ENCODE measurements at regions not wholly inside any gene's neighbourhood (a gene's known extent, or its start where the extent isn't known, plus 50 kb on each side); places are given as distances from the start of the nearest gene placed in this dataset.

DNA sequence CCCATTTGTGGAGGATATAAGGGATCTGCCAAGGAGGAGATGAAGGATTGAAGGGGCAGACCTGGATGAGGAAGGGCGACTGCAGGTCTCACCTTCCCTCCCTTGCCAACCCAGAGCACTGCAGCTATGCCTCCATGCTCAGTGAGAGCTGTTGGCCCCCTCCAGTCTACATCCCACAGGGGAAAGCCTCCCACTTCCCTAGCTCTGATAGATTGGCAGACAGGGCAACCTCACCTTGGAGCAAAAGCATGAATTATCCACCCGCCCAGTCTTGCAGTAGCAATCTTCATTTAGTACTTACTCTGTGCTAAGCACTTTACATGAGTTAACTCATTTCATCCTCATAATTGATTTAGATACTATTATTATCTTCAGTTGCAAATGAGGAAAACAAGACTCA, 70.4 kb upstream of the SMNDC1 start:
- no peak for DNase-seq (ENCODE audit: low read depth)

DNA sequence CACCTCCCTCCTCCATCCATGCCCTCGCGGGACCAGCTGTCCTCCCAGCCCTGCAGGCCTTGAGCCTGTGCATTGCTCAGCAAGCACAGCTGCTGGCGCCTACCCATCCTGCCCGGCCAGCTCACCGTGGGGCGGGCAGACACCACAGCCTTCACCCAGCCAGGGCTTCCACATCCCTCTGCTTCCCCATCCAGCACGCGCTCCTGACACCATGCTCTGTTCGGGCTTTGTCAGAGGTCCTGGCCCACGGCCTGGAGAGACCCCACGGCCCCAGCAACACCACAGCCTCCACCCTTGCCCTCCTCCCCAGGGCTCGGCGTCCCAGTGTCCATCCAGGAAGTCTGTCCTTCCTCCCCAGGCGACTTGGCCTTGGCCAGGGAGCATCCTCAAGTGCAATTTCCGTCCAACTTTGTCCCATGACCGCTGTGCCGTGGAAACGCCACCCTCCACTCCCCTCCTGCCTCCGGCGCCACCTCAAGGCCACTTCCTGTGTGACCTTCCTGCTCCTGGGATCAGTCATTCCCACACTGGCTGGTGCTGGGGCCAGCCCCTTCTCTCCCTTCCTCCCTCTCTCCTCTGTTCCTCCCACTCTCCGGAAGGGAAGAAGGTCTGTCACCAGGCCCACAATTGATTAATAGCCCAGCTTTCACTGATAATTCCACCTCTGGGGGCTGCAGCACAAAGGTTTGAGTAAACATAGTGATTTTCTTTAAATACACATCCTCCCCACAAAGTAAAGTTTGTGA, 71.5 kb upstream of the SMNDC1 start:
- no peak for DNase-seq (ENCODE audit: low read depth)

DNA sequence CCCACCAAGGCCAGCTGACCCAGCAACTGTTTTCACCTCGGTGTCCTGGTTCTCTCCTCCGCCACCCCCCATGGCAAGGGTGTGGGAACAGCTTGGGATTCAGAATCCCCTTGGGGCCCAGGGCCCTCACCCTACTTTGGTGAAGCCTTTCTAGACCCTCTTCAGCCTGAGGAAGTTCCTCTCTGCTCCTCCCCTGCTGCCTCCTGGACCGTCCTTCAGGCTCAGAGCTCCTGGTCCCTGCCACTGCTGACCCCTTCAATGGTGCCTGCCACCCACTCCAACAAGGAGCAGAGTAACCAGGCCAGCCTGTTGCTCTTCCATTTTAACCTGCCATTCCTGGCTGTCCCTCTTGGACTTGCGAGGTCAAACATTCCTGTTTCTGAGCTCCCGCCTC, 72.0 kb upstream of the SMNDC1 start:
- DNase-seq (ENCODE audit: low read depth) = no peak

DNA sequence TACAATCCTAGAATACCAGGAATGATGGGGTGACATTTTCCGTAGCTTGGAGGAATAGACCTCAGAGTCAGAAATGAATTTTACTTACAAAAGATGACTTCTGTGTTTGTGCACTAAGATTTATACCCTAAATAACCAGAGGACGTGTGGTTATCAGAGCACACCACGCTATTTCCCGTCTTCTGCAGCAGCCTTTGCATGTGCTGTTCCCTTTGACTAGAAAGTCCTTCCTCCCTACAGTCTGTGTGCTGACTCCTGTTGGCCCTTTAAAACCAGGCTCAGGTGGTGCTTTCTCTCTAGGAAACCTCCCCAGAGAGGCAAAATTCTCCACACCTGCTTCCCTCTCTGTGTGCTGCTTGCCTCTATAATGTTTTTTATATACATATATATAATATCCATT, 73.3 kb upstream of the SMNDC1 start:
- DNase-seq (ENCODE audit: low read depth) = no peak

DNA sequence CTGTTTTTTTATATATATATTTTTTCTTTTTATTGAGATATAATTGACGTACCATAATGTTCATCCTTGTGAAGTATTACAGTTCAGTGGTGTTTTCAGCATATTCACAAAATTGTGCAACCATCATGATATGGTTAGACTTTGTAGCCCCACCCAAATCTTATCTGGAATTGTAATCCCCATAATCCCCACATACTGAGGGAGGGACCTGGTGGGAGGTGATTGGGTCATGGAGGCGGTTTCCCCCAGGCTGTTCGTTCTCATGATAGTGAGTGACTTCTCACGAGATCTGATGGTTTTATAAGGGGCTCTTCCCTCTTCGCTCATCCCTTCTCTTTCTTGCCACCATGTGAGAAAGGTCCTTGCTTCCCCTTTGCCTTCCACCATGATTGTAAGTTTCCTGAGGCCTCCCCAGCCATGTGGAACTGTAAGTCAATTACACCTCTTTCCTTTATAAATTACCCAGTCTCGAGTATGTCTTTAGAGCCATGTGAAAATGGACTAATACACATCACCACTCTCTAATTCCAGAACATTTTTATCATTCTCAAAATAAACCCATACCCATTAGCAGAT, 73.9 kb upstream of the SMNDC1 start:
- DNase-seq (ENCODE audit: low read depth) = no peak

DNA sequence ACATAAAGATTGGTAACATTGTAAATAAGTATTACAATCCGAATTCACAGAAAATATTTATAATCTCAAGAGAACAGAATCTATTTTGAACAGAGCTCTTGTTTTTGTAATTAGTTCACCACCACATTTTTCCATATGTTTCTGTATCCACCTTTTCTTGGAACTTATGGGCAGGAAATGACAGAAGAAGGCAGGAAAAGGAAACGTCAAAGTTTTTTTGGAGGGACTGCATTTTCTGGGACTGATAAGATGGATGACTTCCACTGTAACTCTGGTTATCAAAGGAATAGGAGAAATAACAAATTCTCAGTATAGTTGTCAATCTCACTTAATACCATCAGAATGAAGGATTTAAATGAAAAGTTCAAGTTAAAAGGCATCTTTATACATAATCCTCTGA, 75.1 kb upstream of the SMNDC1 start:
- DNase-seq (ENCODE audit: low read depth) = no peak

DNA sequence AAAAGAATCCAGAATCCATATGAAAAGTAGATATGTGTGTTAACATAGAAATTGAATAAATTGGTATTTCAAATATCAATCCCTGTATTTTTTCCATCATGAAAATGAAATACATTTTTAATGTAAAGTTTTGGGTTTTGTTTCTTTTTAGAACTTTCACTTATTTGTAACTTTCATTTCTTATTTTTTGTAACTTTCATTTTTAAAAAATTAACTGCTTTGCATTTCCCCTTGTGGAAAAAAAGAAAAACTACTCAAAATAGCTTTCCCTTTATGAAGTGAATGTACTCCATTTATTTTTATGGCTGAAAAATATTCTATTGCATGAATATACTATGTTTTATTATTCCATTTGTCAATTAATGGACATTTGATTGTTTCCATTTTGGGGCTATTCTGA, 75.6 kb upstream of the SMNDC1 start:
- no peak for DNase-seq (ENCODE audit: low read depth)

DNA sequence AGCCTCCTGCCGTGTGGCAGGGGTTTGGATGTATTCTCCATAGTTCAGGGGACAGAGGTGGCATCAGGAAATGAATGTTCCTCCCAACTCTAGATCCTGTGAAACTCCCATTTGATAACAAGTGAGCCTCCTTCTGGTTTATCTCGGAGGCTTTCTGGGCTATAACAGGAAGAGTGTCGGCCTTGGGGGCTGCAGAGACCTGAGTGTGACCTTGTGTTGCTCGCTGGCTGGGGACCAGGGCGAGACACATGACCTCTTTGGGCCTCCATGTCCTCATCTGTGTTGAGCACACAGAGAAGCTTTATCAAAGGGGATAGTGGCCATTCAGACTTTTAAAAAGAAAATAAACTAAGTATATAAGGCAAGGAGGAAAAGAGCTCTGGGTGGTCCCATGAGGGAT, 78.0 kb upstream of the SMNDC1 start:
- DNase-seq (ENCODE audit: low read depth) = no peak

DNA sequence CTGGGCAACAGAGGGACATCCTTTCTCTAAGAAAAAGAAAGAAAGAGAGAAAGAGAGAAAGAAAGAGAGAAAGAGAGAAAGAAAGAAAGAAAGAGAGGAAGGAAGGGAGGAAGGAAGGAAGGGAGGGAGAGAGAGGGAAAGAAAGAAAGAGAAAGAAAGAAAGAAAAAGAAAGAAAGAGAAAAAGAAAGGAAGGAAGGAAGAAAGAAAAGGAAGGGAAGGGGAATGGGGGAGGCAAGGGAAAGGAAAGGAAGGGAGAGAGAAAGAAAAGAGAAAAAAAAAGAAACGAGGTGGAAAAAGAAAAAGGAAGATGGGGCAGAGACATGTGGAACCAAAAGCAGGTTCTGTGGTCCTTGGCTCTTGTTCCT, 82.9 kb upstream of the SMNDC1 start:
- DNase-seq (ENCODE audit: low read depth) = no peak

DNA sequence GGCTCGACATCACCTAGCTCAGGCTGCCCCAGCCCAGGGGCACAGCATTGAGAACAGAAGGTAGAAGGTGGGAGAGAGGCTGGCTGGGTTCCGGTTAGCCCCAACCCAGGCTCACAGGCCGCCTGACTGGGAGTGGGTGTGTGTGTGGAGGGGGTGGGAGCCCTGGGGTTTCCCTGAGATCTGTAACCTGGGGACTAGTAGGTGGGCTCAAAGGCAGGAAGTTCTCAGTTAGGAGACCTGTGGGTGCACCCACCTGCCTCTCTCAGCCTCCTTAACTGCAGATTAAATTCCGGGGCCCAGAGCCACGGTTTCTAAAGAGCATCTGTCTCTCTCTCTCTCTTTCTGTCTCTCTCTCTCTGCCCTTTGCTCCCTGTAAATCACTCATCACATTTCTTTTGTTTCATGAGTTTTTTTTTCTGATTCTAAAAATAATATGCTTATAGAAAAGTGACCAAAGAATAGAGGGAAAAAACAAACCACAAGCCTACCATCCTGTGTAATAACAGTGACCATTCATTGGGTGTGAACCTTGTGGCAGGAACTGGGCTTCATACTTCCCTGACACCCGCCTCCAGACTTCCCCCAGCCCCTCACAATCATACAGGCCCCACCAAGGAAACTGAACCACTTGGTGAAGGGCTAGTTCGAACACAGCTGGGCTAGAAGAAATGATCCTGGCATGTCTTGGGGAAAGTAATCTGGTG, 83.4 kb upstream of the SMNDC1 start:
- no peak for DNase-seq (ENCODE audit: low read depth)

DNA sequence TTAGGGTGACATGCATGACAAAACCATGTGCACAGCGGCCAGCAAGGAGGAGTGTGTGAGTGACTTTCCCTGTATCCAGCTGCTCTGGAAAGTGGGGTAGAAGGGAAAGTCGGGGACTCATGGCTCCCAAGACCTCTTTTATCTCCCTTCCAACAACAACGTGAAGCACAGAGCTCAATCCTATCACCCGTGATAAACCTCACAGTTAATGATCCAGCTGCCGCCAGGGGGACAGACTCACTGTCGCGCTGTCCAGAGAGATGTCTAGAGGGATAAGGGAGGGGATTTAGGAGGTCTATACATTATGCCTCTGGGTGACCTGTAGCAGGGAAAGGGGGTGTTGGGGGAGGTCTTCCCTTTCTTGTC, 84.0 kb upstream of the SMNDC1 start:
- DNase-seq (ENCODE audit: low read depth) = no peak

DNA sequence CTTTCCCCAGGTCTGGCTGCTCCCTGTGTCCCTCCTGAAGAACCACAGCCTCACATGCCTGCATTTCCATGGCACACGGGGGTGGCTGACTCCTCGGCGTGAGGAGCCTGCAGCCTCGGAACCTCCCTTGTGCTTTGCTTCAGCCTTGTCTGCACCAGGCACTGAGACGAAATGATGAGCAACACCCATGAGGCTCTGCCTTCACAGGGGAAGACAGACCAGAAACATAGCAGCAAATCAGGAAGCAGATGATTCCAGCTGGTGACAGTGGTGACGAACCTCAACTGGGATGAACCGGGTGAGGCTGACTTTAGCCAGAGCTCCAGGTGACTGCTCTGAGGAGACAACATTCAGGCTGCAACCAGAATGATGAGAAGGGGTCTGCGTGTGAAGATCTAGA, 84.5 kb upstream of the SMNDC1 start:
- DNase-seq (ENCODE audit: low read depth) = no peak

DNA sequence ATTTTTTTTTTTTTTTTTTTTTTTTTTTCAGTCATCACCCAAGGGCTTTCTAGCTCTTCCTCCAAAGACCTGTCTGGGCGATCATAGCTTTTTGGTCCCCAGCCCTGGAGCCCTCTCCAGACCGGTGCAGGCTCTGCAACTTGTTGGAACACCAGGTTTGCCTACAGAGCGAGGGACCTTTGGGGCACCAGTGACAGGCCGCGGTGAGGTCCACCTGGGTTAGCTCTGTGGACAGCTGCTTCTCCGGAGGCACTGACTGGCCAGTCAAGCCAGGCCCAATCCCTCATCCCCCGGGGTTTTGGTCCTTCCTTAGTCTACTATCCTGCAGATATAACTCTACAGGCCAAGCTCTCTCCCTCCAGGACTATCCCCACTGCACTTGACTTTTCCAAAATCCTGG, 86.8 kb upstream of the SMNDC1 start:
- DNase-seq (ENCODE audit: low read depth) = no peak

DNA sequence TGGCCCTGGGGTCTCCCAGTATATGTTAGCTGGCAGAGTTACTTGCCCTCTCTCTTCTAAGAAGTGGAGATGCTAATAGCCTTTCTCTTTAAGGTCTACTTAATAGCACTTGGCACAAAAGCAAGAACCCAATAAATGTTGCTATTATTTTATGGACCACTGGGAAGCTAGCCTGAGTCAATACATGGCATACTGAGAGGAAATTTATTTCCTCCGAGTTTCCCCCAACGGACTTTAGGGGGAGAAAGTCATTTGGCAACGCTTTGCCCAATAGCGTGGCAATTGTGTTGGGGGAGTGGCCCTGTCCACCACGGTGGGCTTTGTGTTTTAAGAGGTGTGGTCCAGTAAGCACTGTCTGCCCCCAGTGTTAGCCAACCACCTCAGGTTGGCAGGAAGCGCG, 87.4 kb upstream of the SMNDC1 start:
- no peak for DNase-seq (ENCODE audit: low read depth)

DNA sequence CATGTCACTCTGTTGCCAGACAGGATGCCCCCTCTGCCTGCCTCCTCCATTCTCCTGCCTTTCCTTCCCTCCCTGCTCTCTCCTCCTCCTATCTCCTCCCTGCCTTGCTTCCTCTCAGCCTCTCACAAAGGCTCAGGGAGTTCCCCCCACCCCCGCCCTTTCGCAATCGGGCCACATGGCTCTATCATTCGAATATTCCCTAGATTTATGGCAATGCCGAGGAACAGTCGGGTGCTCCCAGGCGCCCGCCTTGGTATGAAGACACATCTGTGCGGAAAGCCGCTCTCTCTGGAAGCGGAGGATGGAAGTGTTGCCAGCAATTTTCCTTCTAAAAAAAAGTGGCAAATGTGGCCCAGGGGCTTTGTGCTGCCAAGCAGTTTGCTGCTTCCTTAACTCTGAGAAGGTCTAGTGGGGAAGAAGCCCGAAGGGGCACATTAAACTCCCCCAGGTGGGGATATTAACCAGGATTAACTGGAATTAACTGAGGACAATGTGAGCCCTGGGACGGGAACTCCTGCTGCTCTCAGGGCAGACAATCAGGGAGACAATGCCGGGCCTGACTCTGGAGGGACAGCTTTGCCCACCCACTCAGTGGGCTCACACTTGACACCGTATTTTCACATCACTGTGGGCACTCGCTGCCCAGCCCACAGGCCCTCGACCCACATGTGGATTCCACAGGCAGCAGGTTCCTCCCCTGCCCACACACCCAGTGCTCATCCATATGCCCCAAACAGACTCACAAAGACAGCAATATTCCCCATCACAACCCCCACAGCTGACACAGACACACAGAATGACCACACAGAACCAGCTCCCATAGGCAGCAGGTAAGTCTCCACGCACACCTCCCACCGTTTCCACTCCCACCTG, 88.4 kb upstream of the SMNDC1 start:
- peak; percentile 72 for DNase-seq (ENCODE audit: low read depth)

DNA sequence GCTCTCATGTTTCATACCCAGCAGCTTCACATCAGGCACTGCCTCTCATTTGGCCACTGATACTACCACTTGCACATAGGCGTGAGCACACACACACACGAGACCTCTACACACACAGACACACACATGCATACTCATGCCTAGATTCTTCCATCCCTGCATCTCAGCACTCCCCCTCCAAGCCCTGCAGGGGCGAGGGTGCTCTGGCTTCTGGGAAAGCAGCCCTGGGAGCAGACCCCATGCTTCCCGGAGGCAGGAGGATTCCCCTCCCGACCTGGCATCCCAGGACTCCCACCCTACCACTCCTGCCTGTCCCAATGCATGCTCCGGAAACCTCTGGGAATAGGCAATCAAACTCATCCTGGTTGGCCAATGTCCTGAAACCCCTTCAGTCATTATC, 89.1 kb upstream of the SMNDC1 start:
- no peak for DNase-seq (ENCODE audit: low read depth)

DNA sequence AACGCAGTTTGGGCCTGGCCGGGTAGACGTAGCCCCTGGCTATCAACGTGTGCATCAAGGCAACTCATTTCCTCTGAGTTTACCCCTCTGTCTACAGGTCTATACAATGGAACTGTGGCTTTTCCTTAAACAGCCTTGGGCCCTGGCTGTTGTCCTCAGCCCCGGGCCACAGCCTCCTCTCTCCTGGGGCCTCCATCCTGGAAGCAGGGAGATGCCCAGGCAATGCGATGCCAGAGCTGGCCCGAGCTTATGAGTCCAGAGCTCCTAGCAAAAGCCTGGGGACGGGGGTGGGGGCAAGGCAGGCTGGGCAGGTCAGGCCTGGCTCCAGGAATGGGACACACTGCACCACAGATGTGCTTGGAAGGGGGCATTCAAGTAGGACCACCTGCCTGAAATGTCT, 89.6 kb upstream of the SMNDC1 start:
- DNase-seq (ENCODE audit: low read depth) = no peak

DNA sequence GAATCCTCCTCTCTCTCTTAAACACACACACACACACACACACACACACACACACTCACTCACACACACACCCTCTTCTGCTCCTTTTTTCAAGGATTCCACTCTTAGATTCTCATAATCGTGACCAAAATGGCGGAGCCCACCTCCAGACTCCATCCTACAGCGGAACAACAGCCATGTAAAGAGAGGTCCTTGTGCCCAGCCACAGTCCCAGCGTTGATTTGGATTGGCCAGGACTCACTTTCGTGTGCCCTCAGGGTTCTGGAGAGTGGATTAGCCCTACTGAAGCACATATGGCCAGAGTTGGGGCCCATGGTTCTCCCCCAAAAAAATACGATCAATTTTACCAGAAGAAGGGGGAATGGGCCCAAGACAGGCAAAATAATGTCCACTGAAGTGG, 90.2 kb upstream of the SMNDC1 start:
- no peak for DNase-seq (ENCODE audit: low read depth)

DNA sequence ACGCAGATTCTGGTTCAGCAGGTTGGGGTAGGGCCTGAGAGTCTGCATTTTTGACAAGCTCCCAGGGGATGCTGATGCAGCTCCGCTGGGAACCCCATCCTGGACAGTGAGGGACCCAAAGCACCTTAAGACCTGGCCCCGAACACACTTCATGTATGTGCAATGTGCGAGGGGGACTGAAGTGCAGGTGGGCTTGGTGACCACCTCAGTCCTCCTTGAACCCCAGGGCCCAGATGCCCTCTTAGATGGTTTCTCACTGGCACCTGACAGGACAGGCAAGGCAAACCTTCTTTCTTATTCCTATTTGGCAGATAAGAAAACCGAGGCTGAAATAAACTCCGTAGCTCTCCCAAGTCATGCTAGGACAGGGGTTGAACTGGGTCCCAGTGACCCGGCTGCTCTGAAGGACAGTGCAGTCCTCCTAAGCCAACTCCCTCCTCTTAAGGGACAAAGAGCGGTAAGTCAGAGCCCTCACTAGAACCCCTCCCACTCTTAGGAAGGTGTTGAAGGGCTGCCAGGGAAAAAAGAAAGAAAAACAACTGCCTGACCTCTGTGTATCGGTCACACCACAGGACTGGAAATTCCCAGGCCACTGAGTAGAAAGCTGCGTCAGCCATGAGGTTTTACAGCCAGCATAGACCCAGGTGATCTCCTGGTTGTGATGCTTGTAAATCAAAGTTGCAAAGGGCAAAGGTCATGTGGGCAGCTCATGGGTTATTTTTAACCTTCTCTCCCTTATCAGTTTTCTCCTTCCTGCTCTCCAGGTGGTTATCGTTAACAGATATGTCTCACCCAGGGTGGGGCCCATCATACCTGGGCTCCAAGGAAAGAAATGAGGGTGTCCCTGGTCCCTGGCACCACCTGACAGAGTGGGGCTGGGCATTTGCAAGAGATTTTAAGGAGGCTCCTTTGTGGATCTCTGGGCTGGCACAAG, 90.9 kb upstream of the SMNDC1 start:
- peak; percentile 82 for DNase-seq (ENCODE audit: low read depth)

DNA sequence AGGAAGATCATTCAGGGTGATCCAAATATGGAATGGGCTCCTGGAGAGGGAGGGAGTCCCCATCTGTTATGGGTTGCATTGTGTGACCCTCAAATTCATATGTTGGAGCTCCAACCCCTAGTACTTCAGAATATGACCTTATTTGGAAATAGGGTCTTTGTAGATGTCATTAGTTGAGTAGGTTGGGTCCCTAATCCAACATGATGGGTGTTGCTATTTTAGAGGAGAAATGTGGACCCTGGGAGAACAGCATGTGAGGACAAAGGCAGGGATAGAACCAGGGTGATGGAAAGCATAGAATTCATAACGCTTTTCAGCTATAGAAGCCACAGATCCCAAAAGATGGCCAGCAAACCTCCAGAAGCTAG, 91.5 kb upstream of the SMNDC1 start:
- DNase-seq (ENCODE audit: low read depth) = no peak

DNA sequence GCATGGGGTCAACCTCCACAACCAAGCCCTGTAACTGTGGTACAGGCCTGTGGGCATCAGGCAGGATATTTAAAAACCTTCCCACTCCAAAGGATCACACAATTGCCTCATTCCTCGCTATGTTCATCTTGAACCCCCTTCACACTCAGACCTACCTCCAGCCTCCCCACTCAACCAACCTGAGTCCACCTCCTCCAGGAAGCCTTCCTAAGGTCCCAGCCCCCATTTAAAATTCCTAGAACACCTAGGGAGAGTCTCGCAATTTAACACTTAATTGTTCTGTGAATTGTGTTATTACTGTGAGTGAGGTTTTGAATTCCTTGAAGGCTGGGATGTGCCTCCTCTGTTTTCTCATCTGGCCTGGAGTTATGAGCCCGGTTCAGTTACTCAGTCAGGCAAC, 93.1 kb upstream of the SMNDC1 start:
- no peak for DNase-seq (ENCODE audit: low read depth)
